DND-41 (cell line): ENCODE measurements at regions not wholly inside any gene's neighbourhood (a gene's known extent, or its start where the extent isn't known, plus 50 kb on each side); places are given as distances from the start of the nearest gene placed in this dataset.

Experiments
- ATAC-seq: fragments of 200-7000 bp; cut with Tn5 transposase; 3 replicates; pipeline ENCODE4 v1.9.1; 2021; ENCODE audit warnings: low read depth; ENCODE audit not compliant: insufficient read depth
- DNase-seq: peaks from one replicate; pipeline ENCODE4 v3.0.0-alpha.2; 2020
- H2AFZ ChIP-seq: 2 replicates; pipeline ENCODE4 v1.6.0; 2012; ENCODE audit warnings: low read depth, low read length
- H3K27ac ChIP-seq: 2 replicates; pipeline ENCODE4 v1.5.1; 2012; ENCODE audit warnings: low read length, inconsistent platforms
- H3K27me3 ChIP-seq: fragments of 200-600 bp; sonication (generic); 2 replicates; pipeline ENCODE4 v1.6.0; 2012; ENCODE audit warnings: low read length, mild to moderate bottlenecking, inconsistent platforms; ENCODE audit not compliant: insufficient read depth, poor library complexity
- H3K36me3 ChIP-seq: 2 replicates; pipeline ENCODE4 v1.5.1; 2012; ENCODE audit warnings: low read length, inconsistent platforms; ENCODE audit not compliant: insufficient read depth
- H3K4me1 ChIP-seq: 2 replicates; pipeline ENCODE4 v1.5.1; 2012; ENCODE audit warnings: mild to moderate bottlenecking, low read length; ENCODE audit not compliant: insufficient read depth
- H3K4me2 ChIP-seq: 2 replicates; pipeline ENCODE4 v1.6.0; 2012; ENCODE audit warnings: mild to moderate bottlenecking, moderate library complexity, low read length, inconsistent platforms; ENCODE audit not compliant: insufficient read depth
- H3K4me3 ChIP-seq, 2 experiments: fragments of 200-600 bp in 1 of 2; shearing (Covaris generic) in 1 of 2; 2 replicates each; pipeline ENCODE4 v1.5.1; 2012 to 2016; ENCODE audit warnings: inconsistent platforms in 2 of 2, low read length in 2 of 2, mild to moderate bottlenecking in 2 of 2, low read depth in 1 of 2, moderate library complexity in 1 of 2
- H3K79me2 ChIP-seq: 2 replicates; pipeline ENCODE4 v1.6.0; 2012; ENCODE audit warnings: low read length, inconsistent platforms; ENCODE audit not compliant: insufficient read depth
- H3K9ac ChIP-seq: 2 replicates; pipeline ENCODE4 v1.6.0; 2012; ENCODE audit warnings: low read depth, mild to moderate bottlenecking, inconsistent platforms, low read length, moderate library complexity
- H3K9me3 ChIP-seq: 2 replicates; pipeline ENCODE4 v1.5.1; 2012; ENCODE audit warnings: low read length, moderate library complexity, mild to moderate bottlenecking, inconsistent platforms; ENCODE audit not compliant: insufficient read depth, severe bottlenecking
- H4K20me1 ChIP-seq: 2 replicates; pipeline ENCODE4 v1.6.0; 2012; ENCODE audit warnings: low read length; ENCODE audit not compliant: insufficient read depth
- EZH2 ChIP-seq: IDR thresholded peaks from 3 replicates; pipeline ENCODE4 v1.6.1; 2012; ENCODE audit warnings: borderline replicate concordance, low read depth, mild to moderate bottlenecking, moderate library complexity, low read length, inconsistent platforms; ENCODE audit not compliant: severe bottlenecking
- TF ChIP-seq, protein P1 (sequence below): IDR thresholded peaks from 2 replicates; pipeline ENCODE4 v1.5.1; 2012; ENCODE audit warnings: borderline replicate concordance, low read length, moderate library complexity, mild to moderate bottlenecking; ENCODE audit not compliant: poor library complexity, severe bottlenecking; ENCODE audit errors: extremely low read depth

DNA sequence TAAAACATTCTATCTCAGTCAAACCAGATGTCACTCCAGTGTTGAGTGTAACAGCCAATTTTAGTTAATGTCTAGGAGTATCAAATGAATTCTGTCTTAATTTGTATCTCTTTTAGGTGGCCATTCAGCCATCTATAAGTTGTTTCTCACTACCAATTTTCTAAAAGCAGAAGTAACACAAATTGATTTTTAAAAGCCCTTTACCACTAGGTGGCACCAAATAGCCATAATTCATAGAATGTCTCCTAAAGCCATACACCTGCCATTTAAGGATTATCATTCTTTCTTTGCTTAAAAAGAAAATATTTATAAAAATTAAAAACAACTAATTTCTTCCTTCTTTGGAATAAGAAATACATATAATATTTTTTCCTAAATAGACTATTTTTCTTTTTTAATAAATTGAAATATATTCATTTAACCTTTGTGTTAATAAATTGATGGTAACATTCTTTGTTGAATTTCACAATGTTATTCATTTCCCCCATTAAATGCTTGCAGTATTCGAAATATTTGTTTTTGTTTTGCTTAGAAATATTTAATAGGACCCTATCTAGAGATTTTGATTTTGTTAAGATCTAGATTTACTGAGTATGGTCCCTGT is 107.8 kb upstream of the PPP1R3A start:
- Histone ChIP-seq H3K27ac (no peak overlapping the region), H3K4me2 (no peak overlapping the region), H2AFZ (no peak overlapping the region), H4K20me1 (no peaks in the 10 kb centered on the region), H3K4me3 (no peak overlapping the region), H3K9ac (no peak overlapping the region), H3K36me3 (no peaks in the 10 kb centered on the region), H3K27me3 (no peaks in the 10 kb centered on the region), H3K4me1 (no peaks in the 10 kb centered on the region), H3K79me2 (no peaks in the 10 kb centered on the region), H3K9me3 (no peaks in the 10 kb centered on the region)
- TF ChIP-seq EZH2 = no peak
- TF ChIP-seq, protein P1, sequence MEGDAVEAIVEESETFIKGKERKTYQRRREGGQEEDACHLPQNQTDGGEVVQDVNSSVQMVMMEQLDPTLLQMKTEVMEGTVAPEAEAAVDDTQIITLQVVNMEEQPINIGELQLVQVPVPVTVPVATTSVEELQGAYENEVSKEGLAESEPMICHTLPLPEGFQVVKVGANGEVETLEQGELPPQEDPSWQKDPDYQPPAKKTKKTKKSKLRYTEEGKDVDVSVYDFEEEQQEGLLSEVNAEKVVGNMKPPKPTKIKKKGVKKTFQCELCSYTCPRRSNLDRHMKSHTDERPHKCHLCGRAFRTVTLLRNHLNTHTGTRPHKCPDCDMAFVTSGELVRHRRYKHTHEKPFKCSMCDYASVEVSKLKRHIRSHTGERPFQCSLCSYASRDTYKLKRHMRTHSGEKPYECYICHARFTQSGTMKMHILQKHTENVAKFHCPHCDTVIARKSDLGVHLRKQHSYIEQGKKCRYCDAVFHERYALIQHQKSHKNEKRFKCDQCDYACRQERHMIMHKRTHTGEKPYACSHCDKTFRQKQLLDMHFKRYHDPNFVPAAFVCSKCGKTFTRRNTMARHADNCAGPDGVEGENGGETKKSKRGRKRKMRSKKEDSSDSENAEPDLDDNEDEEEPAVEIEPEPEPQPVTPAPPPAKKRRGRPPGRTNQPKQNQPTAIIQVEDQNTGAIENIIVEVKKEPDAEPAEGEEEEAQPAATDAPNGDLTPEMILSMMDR = peak; percentile 74
- peak; percentile 70 for ATAC-seq
- DNase-seq = no peak

GRCh38 chr7:114021135-114021534 is 102.3 kb upstream of the PPP1R3A start:
- DNase-seq = no peak
- Histone ChIP-seq H3K9me3 (no peaks in the 10 kb centered on the region), H3K27me3 (no peaks in the 10 kb centered on the region), H3K36me3 (no peaks in the 10 kb centered on the region), H4K20me1 (no peaks in the 10 kb centered on the region), H3K79me2 (no peaks in the 10 kb centered on the region), H3K9ac (no peak overlapping the region), H3K4me1 (no peaks in the 10 kb centered on the region), H2AFZ (no peak overlapping the region), H3K27ac (no peak overlapping the region), H3K4me2 (no peak overlapping the region), H3K4me3 (no peak overlapping the region)
- ATAC-seq = no peak
- no peak for TF ChIP-seq EZH2
- TF ChIP-seq, protein P1 = no peak

- no peaks in the 10 kb centered on the region for H3K79me2 ChIP-seq
- H3K27ac ChIP-seq = no peak overlapping the region
- H3K4me1 ChIP-seq = no peaks in the 10 kb centered on the region
- H4K20me1 ChIP-seq = no peaks in the 10 kb centered on the region
- no peak overlapping the region for H2AFZ ChIP-seq
- TF ChIP-seq EZH2 = no peak
- TF ChIP-seq, protein P1 = no peak
- H3K36me3 ChIP-seq = no peaks in the 10 kb centered on the region
- H3K4me3 ChIP-seq = no peak overlapping the region
- H3K9me3 ChIP-seq = no peaks in the 10 kb centered on the region
- H3K27me3 ChIP-seq = no peaks in the 10 kb centered on the region
- no peak overlapping the region for H3K9ac ChIP-seq
- no peak overlapping the region for H3K4me2 ChIP-seq
- ATAC-seq (no peak), DNase-seq (no peak)
Observed at GRCh38 chr7:114008696-114009095, 89.9 kb upstream of the PPP1R3A start.
